IMR-90 (cell line): ENCODE measurements at regions not wholly inside any gene's neighbourhood (a gene's known extent, or its start where the extent isn't known, plus 50 kb on each side); places are given as distances from the start of the nearest gene placed in this dataset.

ENCODE experiments used
- ATAC-seq: fragments of 200-7000 bp; cut with Tn5 transposase; 2 replicates; pipeline ENCODE4 v1.9.1; 2020; ENCODE audit warnings: low read depth, mild to moderate bottlenecking, moderate library complexity
- BruUV-seq: library from RNA; stranded (reverse); fragments of 400-500 nt; replicated peaks from 2 replicates; lab custom pipeline; 2021; lab: Mats Ljungman, UMichigan
- CTCF ChIA-PET: fragments of 300-600 bp; formaldehyde crosslinking; extraction: SDS; loops from one replicate; lab custom pipeline; 2021; ENCODE audit warnings: antibody characterized with exemption; lab: Yijun Ruan, JAX
- POLR2A ChIA-PET: fragments of 300-600 bp; sonication (Branson Sonifier 250); formaldehyde crosslinking; loops from one replicate; lab custom pipeline; 2022; ENCODE audit warnings: antibody characterized with exemption; ENCODE audit not compliant: unreplicated experiment; lab: Charles Lee
- DNase-seq: peaks from one replicate; pipeline ENCODE4 v3.0.0; 2013
- H2AFZ ChIP-seq: replicated peaks from 2 replicates; pipeline ENCODE3; 2013; ENCODE audit warnings: low read length, mild to moderate bottlenecking; ENCODE audit not compliant: poor library complexity
- H2AK5ac ChIP-seq: 2 replicates; pipeline ENCODE4 v1.6.1; 2013; ENCODE audit warnings: low read depth, low read length, inconsistent platforms
- H2AK9ac ChIP-seq: replicated peaks from 2 replicates; pipeline ENCODE3; 2013; ENCODE audit warnings: mild to moderate bottlenecking, low read depth, low read length, moderate library complexity; ENCODE audit not compliant: poor library complexity
- H2BK120ac ChIP-seq: 2 replicates; pipeline ENCODE4 v1.6.1; 2013; ENCODE audit warnings: low read depth, low read length, inconsistent platforms
- H2BK15ac ChIP-seq: 3 replicates; pipeline ENCODE4 v1.6.1; 2013; ENCODE audit warnings: low read depth, low read length, inconsistent platforms
- H2BK20ac ChIP-seq: 2 replicates; pipeline ENCODE4 v1.6.1; 2013; ENCODE audit warnings: low read depth, mild to moderate bottlenecking, inconsistent platforms, low read length, moderate library complexity
- H2BK5ac ChIP-seq: 2 replicates; pipeline ENCODE4 v1.6.1; 2013; ENCODE audit warnings: mild to moderate bottlenecking, low read depth, low read length, inconsistent platforms; ENCODE audit not compliant: poor library complexity, severe bottlenecking
- H3K14ac ChIP-seq: replicated peaks from 2 replicates; pipeline ENCODE4 v1.6.1; 2013; ENCODE audit warnings: low read depth, low read length, inconsistent platforms
- H3K18ac ChIP-seq: 2 replicates; pipeline ENCODE4 v1.6.1; 2013; ENCODE audit warnings: low read depth, low read length, control low read depth
- H3K23ac ChIP-seq: 2 replicates; pipeline ENCODE4 v1.6.1; 2013; ENCODE audit warnings: low read depth, low read length, inconsistent platforms
- H3K27ac ChIP-seq: 2 replicates; pipeline ENCODE4 v1.5.1; 2013; ENCODE audit warnings: mild to moderate bottlenecking, control low read depth, low read length; ENCODE audit not compliant: insufficient read depth
- H3K27me3 ChIP-seq: 2 replicates; pipeline ENCODE4 v1.6.1; 2013; ENCODE audit warnings: low read length; ENCODE audit not compliant: control insufficient read depth, insufficient read depth
- H3K36me3 ChIP-seq: 2 replicates; pipeline ENCODE4 v1.6.1; 2013; ENCODE audit warnings: low read length, mixed read lengths; ENCODE audit not compliant: control insufficient read depth, insufficient read depth
- H3K4ac ChIP-seq: 2 replicates; pipeline ENCODE4 v1.6.1; 2013; ENCODE audit warnings: low read depth, low read length, inconsistent platforms
- H3K4me1 ChIP-seq: 2 replicates; pipeline ENCODE4 v1.6.1; 2013; ENCODE audit warnings: low read length, mixed read lengths; ENCODE audit not compliant: control insufficient read depth, insufficient read depth
- H3K4me2 ChIP-seq: 2 replicates; pipeline ENCODE4 v1.6.1; 2013; ENCODE audit warnings: low read depth, mild to moderate bottlenecking, control low read depth, low read length, moderate library complexity
- H3K4me3 ChIP-seq: 2 replicates; pipeline ENCODE4 v1.5.1; 2013; ENCODE audit warnings: low read depth, mild to moderate bottlenecking, control low read depth, low read length, moderate library complexity; ENCODE audit not compliant: insufficient read depth
- H3K56ac ChIP-seq: 2 replicates; pipeline ENCODE4 v1.6.1; 2013; ENCODE audit warnings: low read length, inconsistent platforms; ENCODE audit not compliant: insufficient read depth; ENCODE audit errors: extremely low read depth
- H3K79me1 ChIP-seq, 2 experiments: 2 replicates each; pipeline ENCODE4 v1.6.1; 2013; ENCODE audit warnings: low read length in 2 of 2, inconsistent platforms in 1 of 2, low read depth in 1 of 2
- H3K9ac ChIP-seq: 2 replicates; pipeline ENCODE4 v1.6.1; 2013; ENCODE audit warnings: low read depth, low read length, control low read depth
- H3K9me1 ChIP-seq: 2 replicates; pipeline ENCODE4 v1.6.1; 2013; ENCODE audit warnings: low read length, inconsistent platforms; ENCODE audit not compliant: insufficient read depth
- H3K9me3 ChIP-seq: 2 replicates; pipeline ENCODE4 v1.6.1; 2013; ENCODE audit warnings: low read length; ENCODE audit not compliant: control insufficient read depth, insufficient read depth
- H4K20me1 ChIP-seq: 2 replicates; pipeline ENCODE4 v1.6.1; 2013; ENCODE audit warnings: low read length, inconsistent platforms; ENCODE audit not compliant: insufficient read depth
- H4K5ac ChIP-seq: 2 replicates; pipeline ENCODE4 v1.6.1; 2013; ENCODE audit warnings: mild to moderate bottlenecking, low read depth, low read length, control low read depth
- H4K8ac ChIP-seq, 2 experiments: 2 replicates each; pipeline ENCODE4 v1.6.1; 2013; ENCODE audit warnings: low read depth in 2 of 2, low read length in 2 of 2, control low read depth in 1 of 2, inconsistent platforms in 1 of 2
- H4K91ac ChIP-seq: 2 replicates; pipeline ENCODE4 v1.6.1; 2013; ENCODE audit warnings: low read depth, low read length, inconsistent platforms; ENCODE audit not compliant: insufficient read depth
- BHLHE40 ChIP-seq: fragments of 150-350 bp; IDR thresholded peaks from 2 replicates; pipeline ENCODE4 v1.6.1; 2016; ENCODE audit warnings: mild to moderate bottlenecking, low read depth, low read length
- CEBPB ChIP-seq: IDR thresholded peaks from 2 replicates; pipeline ENCODE4 v1.6.1; 2012; ENCODE audit warnings: low read depth, low read length, improper control_type of control experiment
- CHD1 ChIP-seq: IDR thresholded peaks from 2 replicates; pipeline ENCODE4 v1.6.1; 2012; ENCODE audit warnings: low read depth, low read length, improper control_type of control experiment
- FOS ChIP-seq: fragments of 150-350 bp; IDR thresholded peaks from 2 replicates; pipeline ENCODE4 v1.6.1; 2016; ENCODE audit warnings: low read depth, low read length
- MAFK ChIP-seq: IDR thresholded peaks from 2 replicates; pipeline ENCODE4 v1.6.1; 2012; ENCODE audit warnings: low read depth, low read length, improper control_type of control experiment
- MAZ ChIP-seq: IDR thresholded peaks from 2 replicates; pipeline ENCODE4 v1.6.1; 2012; ENCODE audit warnings: low read depth, mild to moderate bottlenecking, low read length, improper control_type of control experiment, moderate library complexity, borderline replicate concordance
- MXI1 ChIP-seq: IDR thresholded peaks from 2 replicates; pipeline ENCODE4 v1.6.1; 2012; ENCODE audit warnings: low read depth, mild to moderate bottlenecking, low read length, moderate library complexity, borderline replicate concordance
- NFE2L2 ChIP-seq: fragments of 150-350 bp; IDR thresholded peaks from 2 replicates; pipeline ENCODE4 v1.6.1; 2016; ENCODE audit warnings: low read depth, mild to moderate bottlenecking, low read length
- POLR2A ChIP-seq: IDR thresholded peaks from 2 replicates; pipeline ENCODE4 v1.6.1; 2012; ENCODE audit warnings: mild to moderate bottlenecking, low read depth, low read length
- RAD21 ChIP-seq: IDR thresholded peaks from 2 replicates; pipeline ENCODE4 v1.6.1; 2012; ENCODE audit warnings: low read length, improper control_type of control experiment
- RFX5 ChIP-seq: IDR thresholded peaks from 2 replicates; pipeline ENCODE4 v1.8.0; 2012; ENCODE audit warnings: low read depth, mild to moderate bottlenecking, low read length, moderate library complexity
- SMC3 ChIP-seq: fragments of 150-350 bp; IDR thresholded peaks from 2 replicates; pipeline ENCODE4 v1.6.1; 2016; ENCODE audit warnings: low read depth, mild to moderate bottlenecking, antibody characterized with exemption, low read length, moderate library complexity
- WGBS, 2 experiments: methylation state at CpG; one replicate each; pipeline versions ENCODE4 v1.1.5 to v1.1.7; 2013; ENCODE audit warnings: missing lambda C conversion rate in 2 of 2; ENCODE audit not compliant: insufficient read length in 1 of 2; ENCODE audit errors: extremely low coverage in 2 of 2; 5-methylcytosine and 5-hydroxymethylcytosine counted together
- dilution Hi-C: fragments of 300-500 bp; cut with HindIII; formaldehyde crosslinking; loops from one replicate; pipeline ENCODE4 v1.14.3; 2018; ENCODE audit warnings: low sequenced_read_pairs; ENCODE audit not compliant: unreplicated experiment
- in situ Hi-C: fragments of 300-500 bp; cut with MboI; formaldehyde crosslinking; loops from 3 replicates; pipeline ENCODE4 v1.14.3; 2019; ENCODE audit warnings: low sequenced_read_pairs, inconsistent platforms, mixed read lengths
- intact Hi-C: fragments of 100-400 bp; cut with micrococcal nuclease; formaldehyde crosslinking; loops from 2 replicates; pipeline ENCODE4 v1.10.0; 2022
- TF ChIP-seq, protein P1 (sequence below): fragments of 150-350 bp; IDR thresholded peaks from 2 replicates; pipeline ENCODE4 v1.6.1; 2016; ENCODE audit warnings: low read depth, mild to moderate bottlenecking, low read length, moderate library complexity, borderline replicate concordance
- TF ChIP-seq, protein P2 (sequence below): conservative IDR thresholded peaks from 2 replicates; pipeline ENCODE4 v1.5.1; 2012; ENCODE audit warnings: mild to moderate bottlenecking, low read depth, low read length, improper control_type of control experiment

DNA sequence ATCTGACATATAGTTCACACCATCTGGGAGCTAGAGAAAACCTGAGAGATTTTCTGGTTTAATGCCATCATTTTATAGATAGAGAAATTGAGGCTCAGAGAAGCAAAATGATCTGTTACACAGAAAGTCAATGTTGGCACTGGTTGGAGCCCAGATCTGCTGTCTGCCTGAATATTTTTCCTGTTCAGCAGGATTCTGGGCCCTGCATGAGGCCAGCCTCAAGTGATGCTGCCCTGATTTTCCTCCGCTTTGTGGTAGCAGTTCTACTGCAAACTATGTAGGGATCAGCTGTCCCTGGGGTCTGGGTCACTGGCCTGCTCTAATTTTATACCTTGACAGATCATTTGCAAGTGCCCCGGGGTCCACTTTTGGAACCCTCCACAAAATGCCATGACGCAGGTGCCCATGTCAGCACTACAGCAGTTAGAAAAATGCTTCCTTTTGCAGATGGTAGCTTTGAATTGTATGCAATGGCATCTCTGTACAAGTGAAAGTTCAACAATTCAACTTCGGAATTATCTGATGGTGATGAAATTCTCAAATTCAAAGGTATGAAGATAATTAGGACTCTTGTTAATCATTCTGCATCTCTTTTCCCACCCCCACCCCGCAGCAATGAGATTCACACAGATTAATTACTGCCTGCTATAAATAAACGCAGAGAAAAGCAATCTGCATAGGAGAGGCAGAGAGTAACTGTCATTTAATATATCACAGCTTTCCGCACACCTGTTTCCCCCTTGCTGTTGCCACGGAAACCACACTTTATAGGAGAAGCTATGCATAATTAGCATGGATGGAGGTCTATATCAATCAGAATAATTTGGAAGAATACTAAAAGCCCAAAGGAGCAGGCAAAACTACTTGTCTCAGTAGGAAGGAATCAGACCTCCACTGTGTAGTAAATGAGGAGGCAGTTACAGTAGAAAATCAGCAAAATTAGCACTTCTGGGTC, 222.6 kb downstream of the PDCD6IP start (continued):
- no peak for TF ChIP-seq NFE2L2

DNA sequence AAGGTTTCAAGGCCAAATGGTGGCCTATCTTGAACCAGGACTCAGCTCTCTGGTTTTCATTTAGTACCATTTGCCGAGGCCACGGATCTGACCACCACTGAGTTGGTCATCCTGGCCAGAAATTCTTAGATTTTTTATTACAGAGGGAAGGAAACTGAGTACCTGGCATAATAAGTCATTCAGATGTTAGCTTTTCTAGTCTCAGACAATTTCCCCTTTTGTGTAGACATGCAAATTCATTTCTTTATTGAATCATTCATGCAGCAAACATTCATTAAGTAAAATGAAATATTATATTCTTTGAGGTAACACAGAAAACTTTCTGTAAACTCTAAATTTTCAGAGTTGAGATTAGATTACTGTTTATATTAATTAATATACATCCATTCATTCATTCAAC, 223.7 kb downstream of the PDCD6IP start:
- H2AFZ ChIP-seq = no peak overlapping the region
- WGBS, 2 experiments = no CpG with 5 or more reads among the region's 2 CpGs
- no peak overlapping the region for H2BK120ac ChIP-seq
- no peak overlapping the region for H3K18ac ChIP-seq
- H3K4me3 ChIP-seq = no peak overlapping the region
- H2AK9ac ChIP-seq = no peak overlapping the region
- no peak overlapping the region for H2BK5ac ChIP-seq
- no peak overlapping the region for H3K27ac ChIP-seq
- dilution Hi-C loops (no loop called here), intact Hi-C loops (no loop called here), in situ Hi-C loops (no loop called here)
- no peak overlapping the region for H3K4ac ChIP-seq
- no peak overlapping the region for H3K9ac ChIP-seq
- no peaks in the 10 kb centered on the region for H3K27me3 ChIP-seq
- H4K5ac ChIP-seq = no peak overlapping the region
- no peak overlapping the region for H2BK20ac ChIP-seq
- BruUV-seq = no TSS peak
- ATAC-seq = no peak
- no peak overlapping the region for H3K4me2 ChIP-seq
- no peaks in the 10 kb centered on the region for H3K9me1 ChIP-seq
- no peaks in the 10 kb centered on the region for H3K36me3 ChIP-seq
- no peak for DNase-seq
- no peak overlapping the region for H3K14ac ChIP-seq
- no peak overlapping the region for H4K91ac ChIP-seq
- no peaks in the 10 kb centered on the region for H3K4me1 ChIP-seq
- ChIA-PET POLR2A (no interaction called here), CTCF (no interaction called here)
- no peak overlapping the region for H3K56ac ChIP-seq
- no peak overlapping the region for H2BK15ac ChIP-seq
- no peak overlapping the region for H4K8ac ChIP-seq
- no peaks in the 10 kb centered on the region for H3K79me1 ChIP-seq
- H3K9me3 ChIP-seq = no peaks in the 10 kb centered on the region
- H2AK5ac ChIP-seq = no peak overlapping the region
- H4K20me1 ChIP-seq = no peaks in the 10 kb centered on the region
- no peak overlapping the region for H3K23ac ChIP-seq
- TF ChIP-seq CEBPB (no peak), FOS (no peak), CHD1 (no peak), MXI1 (no peak), NFE2L2 (no peak), MAFK (no peak), SMC3 (no peak), RFX5 (no peak), BHLHE40 (no peak), RAD21 (no peak), MAZ (no peak), POLR2A (no peak)
- TF ChIP-seq, protein P1, sequence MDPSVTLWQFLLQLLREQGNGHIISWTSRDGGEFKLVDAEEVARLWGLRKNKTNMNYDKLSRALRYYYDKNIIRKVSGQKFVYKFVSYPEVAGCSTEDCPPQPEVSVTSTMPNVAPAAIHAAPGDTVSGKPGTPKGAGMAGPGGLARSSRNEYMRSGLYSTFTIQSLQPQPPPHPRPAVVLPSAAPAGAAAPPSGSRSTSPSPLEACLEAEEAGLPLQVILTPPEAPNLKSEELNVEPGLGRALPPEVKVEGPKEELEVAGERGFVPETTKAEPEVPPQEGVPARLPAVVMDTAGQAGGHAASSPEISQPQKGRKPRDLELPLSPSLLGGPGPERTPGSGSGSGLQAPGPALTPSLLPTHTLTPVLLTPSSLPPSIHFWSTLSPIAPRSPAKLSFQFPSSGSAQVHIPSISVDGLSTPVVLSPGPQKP = no peak
- TF ChIP-seq, protein P2, sequence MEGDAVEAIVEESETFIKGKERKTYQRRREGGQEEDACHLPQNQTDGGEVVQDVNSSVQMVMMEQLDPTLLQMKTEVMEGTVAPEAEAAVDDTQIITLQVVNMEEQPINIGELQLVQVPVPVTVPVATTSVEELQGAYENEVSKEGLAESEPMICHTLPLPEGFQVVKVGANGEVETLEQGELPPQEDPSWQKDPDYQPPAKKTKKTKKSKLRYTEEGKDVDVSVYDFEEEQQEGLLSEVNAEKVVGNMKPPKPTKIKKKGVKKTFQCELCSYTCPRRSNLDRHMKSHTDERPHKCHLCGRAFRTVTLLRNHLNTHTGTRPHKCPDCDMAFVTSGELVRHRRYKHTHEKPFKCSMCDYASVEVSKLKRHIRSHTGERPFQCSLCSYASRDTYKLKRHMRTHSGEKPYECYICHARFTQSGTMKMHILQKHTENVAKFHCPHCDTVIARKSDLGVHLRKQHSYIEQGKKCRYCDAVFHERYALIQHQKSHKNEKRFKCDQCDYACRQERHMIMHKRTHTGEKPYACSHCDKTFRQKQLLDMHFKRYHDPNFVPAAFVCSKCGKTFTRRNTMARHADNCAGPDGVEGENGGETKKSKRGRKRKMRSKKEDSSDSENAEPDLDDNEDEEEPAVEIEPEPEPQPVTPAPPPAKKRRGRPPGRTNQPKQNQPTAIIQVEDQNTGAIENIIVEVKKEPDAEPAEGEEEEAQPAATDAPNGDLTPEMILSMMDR = no peak
